ENCODE measurements at regions not wholly inside any gene's neighbourhood (a gene's known extent, or its start where the extent isn't known, plus 50 kb on each side); places are given as distances from the start of the nearest gene placed in this dataset.

GRCh38 chr12:82529101-82529500 lies 157.6 kb upstream of the TMTC2 start:
- Histone ChIP-seq H3K4me3 (ENCODE audit: low read length) (no peak overlapping the region), H3K9ac (ENCODE audit: low read length) (no peak overlapping the region), H3F3A (ENCODE audit: insufficient read depth, low read length, poor library complexity, severe bottlenecking) (no peaks in the 10 kb centered on the region), H3K9me3 (ENCODE audit: low read length) (no peaks in the 10 kb centered on the region), H4K20me1 (ENCODE audit: insufficient read depth) (no peaks in the 10 kb centered on the region), H3K36me3 (ENCODE audit: insufficient read depth, low read length) (no peaks in the 10 kb centered on the region), H3K4me2 (ENCODE audit: low read length) (no peak overlapping the region), H2AFZ (ENCODE audit: low read depth, low read length) (no peak overlapping the region), H3K27ac (ENCODE audit: low read length) (no peak overlapping the region), H3K9me2 (ENCODE audit: insufficient read depth, low read length) (no peaks in the 10 kb centered on the region), H3K27me3 (ENCODE audit: insufficient read depth, low read depth, low read length) (no peaks in the 10 kb centered on the region), H3K79me2 (replicated peaks; ENCODE audit: insufficient read depth, low read length) (no peaks in the 10 kb centered on the region)
- no peak for TF ChIP-seq REST (IDR thresholded peaks at IDR 0.05; ENCODE audit: borderline replicate concordance)

GRCh38 chr12:82529954-82530353 lies 156.8 kb upstream of the TMTC2 start:
- H3K9me3 ChIP-seq (ENCODE audit: low read length): no peaks in the 10 kb centered on the region
- no peaks in the 10 kb centered on the region for H3K79me2 ChIP-seq (replicated peaks; ENCODE audit: insufficient read depth, low read length)
- TF ChIP-seq CTCF (IDR thresholded peaks at IDR 0.05; ENCODE audit: poor library complexity, severe bottlenecking) (no peak), POLR2AphosphoS5 (IDR thresholded peaks at IDR 0.05) (no peak)
- no peaks in the 10 kb centered on the region for H3K9me2 ChIP-seq (ENCODE audit: insufficient read depth, low read length)
- no peaks in the 10 kb centered on the region for H3K27me3 ChIP-seq (ENCODE audit: insufficient read depth, low read depth, low read length)
- no peaks in the 10 kb centered on the region for H4K20me1 ChIP-seq (ENCODE audit: insufficient read depth)
- H3K4me2 ChIP-seq (ENCODE audit: low read length): no peak overlapping the region
- H3F3A ChIP-seq (ENCODE audit: insufficient read depth, low read length, poor library complexity, severe bottlenecking): no peaks in the 10 kb centered on the region
- no peak overlapping the region for H2AFZ ChIP-seq (ENCODE audit: low read depth, low read length)
- H3K4me3 ChIP-seq (ENCODE audit: low read length): no peak overlapping the region
- H3K27ac ChIP-seq (ENCODE audit: low read length): no peak overlapping the region
- no peaks in the 10 kb centered on the region for H3K36me3 ChIP-seq (ENCODE audit: insufficient read depth, low read length)
- no peak overlapping the region for H3K9ac ChIP-seq (ENCODE audit: low read length)

- H3K9me2 ChIP-seq (ENCODE audit: insufficient read depth, low read length): no peaks in the 10 kb centered on the region
- no peak overlapping the region for H3K9ac ChIP-seq (ENCODE audit: low read length)
- H3F3A ChIP-seq (ENCODE audit: insufficient read depth, low read length, poor library complexity, severe bottlenecking): no peaks in the 10 kb centered on the region
- no peaks in the 10 kb centered on the region for H3K27me3 ChIP-seq (ENCODE audit: insufficient read depth, low read depth, low read length)
- H2AFZ ChIP-seq (ENCODE audit: low read depth, low read length): no peak overlapping the region
- no peak overlapping the region for H3K4me3 ChIP-seq (ENCODE audit: low read length)
- H3K79me2 ChIP-seq (replicated peaks; ENCODE audit: insufficient read depth, low read length): no peaks in the 10 kb centered on the region
- no peak overlapping the region for H3K4me2 ChIP-seq (ENCODE audit: low read length)
- TF ChIP-seq CTCF (IDR thresholded peaks at IDR 0.05; ENCODE audit: poor library complexity, severe bottlenecking): no peak
- no peak for TF ChIP-seq EP300 (conservative IDR thresholded peaks at IDR 0.05; ENCODE audit: poor library complexity, severe bottlenecking)
- no peak for TF ChIP-seq RAD21 (conservative IDR thresholded peaks at IDR 0.05)
- TF ChIP-seq TAF1 (IDR thresholded peaks at IDR 0.05; ENCODE audit: low read depth): no peak
- TF ChIP-seq REST (IDR thresholded peaks at IDR 0.05; ENCODE audit: borderline replicate concordance): no peak
- no peak for TF ChIP-seq MXI1 (conservative IDR thresholded peaks at IDR 0.05; ENCODE audit: poor library complexity, severe bottlenecking)
- TF ChIP-seq POLR2AphosphoS5 (IDR thresholded peaks at IDR 0.05): no peak
- TF ChIP-seq EZH2 (IDR thresholded peaks at IDR 0.05; ENCODE audit: borderline replicate concordance, insufficient read depth, low read length, poor library complexity, severe bottlenecking): no peak
- TF ChIP-seq SMC3 (conservative IDR thresholded peaks at IDR 0.05; ENCODE audit: poor library complexity): no peak
- H3K27ac ChIP-seq (ENCODE audit: low read length): no peak overlapping the region
- H3K36me3 ChIP-seq (ENCODE audit: insufficient read depth, low read length): no peaks in the 10 kb centered on the region
- H3K9me3 ChIP-seq (ENCODE audit: low read length): no peaks in the 10 kb centered on the region
- H4K20me1 ChIP-seq (ENCODE audit: insufficient read depth): no peaks in the 10 kb centered on the region
These were observed 156.3 kb upstream of the TMTC2 start for GRCh38 chr12:82530394-82530793.

Data from neural cell (in vitro differentiated cells).